Astrocyte of the spinal cord (primary cell): ENCODE measurements at regions not wholly inside any gene's neighbourhood (a gene's known extent, or its start where the extent isn't known, plus 50 kb on each side); places are given as distances from the start of the nearest gene placed in this dataset.

Experiments used
- DNase-seq: peaks from one replicate; pipeline ENCODE4 v3.0.0; 2011; ENCODE audit warnings: low read depth, low spot score
- H3K4me3 ChIP-seq: 2 replicates; pipeline ENCODE4 v1.5.1; 2011; ENCODE audit warnings: low read depth, mild to moderate bottlenecking, low read length, moderate library complexity
- in situ Hi-C: cut with HindIII; loops from 2 replicates; pipeline ENCODE4 v1.10.0; 2017; ENCODE audit warnings: low sequenced_read_pairs
- TF ChIP-seq, protein P1 (sequence below): IDR thresholded peaks from 2 replicates; pipeline ENCODE4 v1.5.1; 2012; ENCODE audit warnings: low read depth, mild to moderate bottlenecking, low read length, inconsistent platforms

DNA sequence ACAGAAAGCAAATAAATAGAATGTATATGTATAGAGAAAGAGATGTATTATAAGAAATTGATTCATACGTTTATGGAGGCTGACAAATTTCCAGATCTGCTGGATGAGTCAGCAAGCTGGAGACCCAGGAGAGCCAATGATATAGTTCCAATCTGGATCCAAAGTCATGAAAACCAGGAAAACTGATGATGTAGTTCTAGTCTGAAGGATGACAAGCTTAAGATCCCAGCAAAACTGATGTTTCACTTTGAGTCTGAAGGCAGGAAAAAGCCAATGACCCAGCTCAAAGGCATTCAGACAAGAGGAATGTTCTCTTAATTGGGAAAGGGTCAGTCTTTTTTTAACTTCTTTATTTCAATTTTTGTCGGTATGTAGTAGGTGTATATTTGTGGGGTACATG is 102.6 kb downstream of the LHFPL1 start:
- TF ChIP-seq, protein P1, sequence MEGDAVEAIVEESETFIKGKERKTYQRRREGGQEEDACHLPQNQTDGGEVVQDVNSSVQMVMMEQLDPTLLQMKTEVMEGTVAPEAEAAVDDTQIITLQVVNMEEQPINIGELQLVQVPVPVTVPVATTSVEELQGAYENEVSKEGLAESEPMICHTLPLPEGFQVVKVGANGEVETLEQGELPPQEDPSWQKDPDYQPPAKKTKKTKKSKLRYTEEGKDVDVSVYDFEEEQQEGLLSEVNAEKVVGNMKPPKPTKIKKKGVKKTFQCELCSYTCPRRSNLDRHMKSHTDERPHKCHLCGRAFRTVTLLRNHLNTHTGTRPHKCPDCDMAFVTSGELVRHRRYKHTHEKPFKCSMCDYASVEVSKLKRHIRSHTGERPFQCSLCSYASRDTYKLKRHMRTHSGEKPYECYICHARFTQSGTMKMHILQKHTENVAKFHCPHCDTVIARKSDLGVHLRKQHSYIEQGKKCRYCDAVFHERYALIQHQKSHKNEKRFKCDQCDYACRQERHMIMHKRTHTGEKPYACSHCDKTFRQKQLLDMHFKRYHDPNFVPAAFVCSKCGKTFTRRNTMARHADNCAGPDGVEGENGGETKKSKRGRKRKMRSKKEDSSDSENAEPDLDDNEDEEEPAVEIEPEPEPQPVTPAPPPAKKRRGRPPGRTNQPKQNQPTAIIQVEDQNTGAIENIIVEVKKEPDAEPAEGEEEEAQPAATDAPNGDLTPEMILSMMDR, result no peak
- in situ Hi-C loops, result no loop called here
- DNase-seq, result no peak
- H3K4me3 ChIP-seq, result no peak overlapping the region

DNA sequence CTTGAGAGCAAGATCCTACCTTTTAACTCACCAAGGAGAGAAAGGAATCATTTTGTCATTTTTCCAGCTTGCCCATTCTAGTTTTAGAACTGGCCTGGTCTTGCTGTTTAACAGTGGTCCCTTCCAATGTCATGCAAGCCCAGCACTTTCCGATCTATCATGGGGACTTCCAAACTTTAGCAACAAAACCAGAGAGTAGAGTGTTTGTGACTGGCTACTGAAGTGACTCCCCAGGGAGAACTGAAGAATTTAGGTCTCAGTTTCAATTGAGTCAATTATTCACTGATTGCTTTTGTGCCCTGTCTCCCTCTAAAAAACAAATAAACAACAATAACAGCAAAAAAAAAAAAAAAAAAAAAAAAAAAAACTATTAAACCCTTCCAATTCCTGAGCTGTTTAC is 108.3 kb downstream of the LHFPL1 start:
- in situ Hi-C loops, result no loop called here
- no peak overlapping the region for H3K4me3 ChIP-seq
- TF ChIP-seq, protein P1, result no peak
- no peak for DNase-seq

DNA sequence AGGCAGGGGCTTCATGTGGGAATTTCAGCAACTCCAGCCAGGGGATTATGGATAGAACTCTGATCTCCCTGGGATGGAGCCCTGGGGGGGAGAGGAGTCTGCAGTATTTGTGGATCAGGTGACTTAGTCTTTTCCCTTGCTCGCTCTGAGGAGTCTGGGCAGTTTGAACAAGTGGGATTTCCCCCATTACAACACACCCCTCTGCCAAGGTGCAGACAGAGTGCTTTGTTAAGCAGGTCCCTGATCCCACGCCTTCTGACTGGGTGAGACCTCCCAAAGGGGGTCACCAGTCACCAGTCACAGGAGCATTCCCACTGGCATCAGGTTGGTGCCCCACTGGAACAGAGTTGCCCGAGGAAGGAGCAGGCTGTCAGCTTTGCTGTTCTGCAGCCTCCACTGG is 123.9 kb downstream of the LHFPL1 start:
- H3K4me3 ChIP-seq, result no peak overlapping the region
- no peak for DNase-seq
- TF ChIP-seq, protein P1, result no peak
- in situ Hi-C loops, result no loop called here

DNA sequence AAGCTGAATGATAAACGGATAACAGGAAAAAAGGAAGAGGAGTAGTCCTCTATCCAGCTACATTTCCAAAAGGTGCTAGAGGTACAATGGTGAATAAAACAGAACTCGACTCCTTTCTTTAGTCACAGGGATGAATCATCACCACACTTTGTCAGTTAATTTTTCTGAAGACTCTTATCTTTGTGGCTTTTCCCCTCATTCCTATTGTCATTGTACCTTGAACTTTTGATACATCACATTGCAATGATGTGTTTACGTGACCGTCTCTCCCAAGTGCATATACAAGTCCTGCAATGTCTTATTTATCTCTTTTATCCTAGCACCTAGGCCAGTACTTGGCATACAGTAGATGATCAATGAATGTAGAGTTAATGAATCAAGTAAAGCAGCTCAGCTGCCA is 134.7 kb downstream of the LHFPL1 start:
- no peak overlapping the region for H3K4me3 ChIP-seq
- DNase-seq, result no peak
- in situ Hi-C loops, result no loop called here
- TF ChIP-seq, protein P1, result no peak

DNA sequence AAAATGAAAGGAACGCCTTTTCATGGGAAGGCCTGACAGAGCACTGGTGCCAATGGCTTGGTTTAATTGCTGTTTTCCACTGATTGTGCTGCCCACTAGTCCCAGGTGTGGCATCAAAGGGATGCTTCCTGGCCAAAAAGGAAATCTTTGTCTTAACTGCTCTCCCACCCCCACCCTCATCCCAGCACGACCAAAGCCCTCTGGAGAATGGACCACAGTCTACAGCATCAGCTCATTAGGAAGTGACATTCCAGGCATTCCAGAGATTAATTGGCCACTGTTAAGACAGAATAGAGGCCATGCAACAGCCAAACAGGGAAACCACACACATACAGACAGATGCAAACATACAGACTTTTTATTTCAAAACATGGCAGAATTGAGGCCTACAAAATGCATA is 143.2 kb downstream of the LHFPL1 start:
- DNase-seq, result no peak
- in situ Hi-C loops, result no loop called here
- H3K4me3 ChIP-seq, result no peak overlapping the region
- TF ChIP-seq, protein P1, result no peak

DNA sequence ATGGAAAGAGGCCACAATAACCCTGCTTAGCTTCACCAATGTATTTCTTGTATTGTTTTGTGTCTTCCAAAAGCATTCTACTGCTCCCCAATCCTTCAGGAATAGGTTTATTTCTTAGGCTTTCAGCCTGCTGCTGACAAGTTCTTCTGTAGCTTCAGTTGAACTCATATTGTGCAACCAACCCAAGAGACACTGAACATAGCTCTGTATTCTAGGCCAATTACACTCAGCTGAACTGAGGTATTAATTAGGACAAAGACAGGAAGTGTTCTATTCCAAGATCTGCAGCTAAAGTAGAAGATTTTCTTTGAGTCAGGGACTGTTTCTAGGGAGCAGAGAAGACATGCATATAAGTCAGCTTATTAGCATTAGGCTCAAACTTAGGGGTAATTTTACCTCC is 151.8 kb downstream of the LHFPL1 start:
- in situ Hi-C loops, result no loop called here
- H3K4me3 ChIP-seq, result no peak overlapping the region
- DNase-seq, result no peak
- TF ChIP-seq, protein P1, result no peak

DNA sequence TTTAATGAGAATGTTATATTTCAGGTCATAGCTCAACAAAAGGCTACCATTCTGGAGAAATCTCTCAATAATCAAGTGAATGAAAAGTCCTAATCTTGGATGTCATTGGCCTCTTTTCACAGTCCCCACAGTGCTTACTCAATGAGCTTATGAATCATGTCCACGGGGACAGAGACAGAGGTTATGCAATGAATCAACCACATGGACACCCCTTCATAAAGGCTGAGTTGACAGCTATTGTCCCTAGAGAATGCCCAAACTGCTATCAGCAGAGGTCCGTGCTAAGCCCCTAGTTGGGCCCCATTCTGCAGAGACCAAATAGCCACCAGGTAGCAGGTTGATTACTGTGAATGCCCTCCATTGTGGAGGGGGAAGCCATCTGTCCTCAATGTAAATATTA is 158.1 kb downstream of the LHFPL1 start:
- DNase-seq, result no peak

More for the DNA sequence above, 158.1 kb downstream of the LHFPL1 start:
- no peak overlapping the region for H3K4me3 ChIP-seq
- TF ChIP-seq, protein P1, result no peak
- in situ Hi-C loops, result no loop called here
